ENCODE measurements at regions not wholly inside any gene's neighbourhood (a gene's known extent, or its start where the extent isn't known, plus 50 kb on each side); places are given as distances from the start of the nearest gene placed in this dataset.

DNA sequence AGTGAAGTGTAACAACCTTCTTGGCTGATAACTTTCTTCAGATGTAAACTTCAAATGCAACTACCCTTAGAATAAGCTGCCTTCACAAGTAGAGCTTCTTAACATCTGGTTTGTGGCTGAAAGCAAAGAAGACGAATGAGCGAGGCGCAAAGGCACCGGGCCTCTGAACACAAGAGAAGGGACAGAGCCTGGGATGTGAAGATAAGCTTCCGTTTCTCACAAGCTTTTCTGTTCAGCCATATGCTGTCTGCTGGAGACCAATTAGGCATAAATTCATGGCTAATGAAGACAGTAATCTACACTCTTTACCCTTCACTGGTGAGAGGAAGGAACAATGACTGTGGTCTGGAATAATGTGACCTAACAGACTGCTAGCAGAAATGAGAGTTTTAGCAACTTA, 195.2 kb downstream of the ATXN7L3B start:
- no peak overlapping the region for H2AK5ac ChIP-seq (ENCODE audit: low read length, severe bottlenecking)
- no peak overlapping the region for H4K91ac ChIP-seq (ENCODE audit: low read length)
- WGBS: 51% methylated on average over 5 of the region's 5 CpGs

DNA sequence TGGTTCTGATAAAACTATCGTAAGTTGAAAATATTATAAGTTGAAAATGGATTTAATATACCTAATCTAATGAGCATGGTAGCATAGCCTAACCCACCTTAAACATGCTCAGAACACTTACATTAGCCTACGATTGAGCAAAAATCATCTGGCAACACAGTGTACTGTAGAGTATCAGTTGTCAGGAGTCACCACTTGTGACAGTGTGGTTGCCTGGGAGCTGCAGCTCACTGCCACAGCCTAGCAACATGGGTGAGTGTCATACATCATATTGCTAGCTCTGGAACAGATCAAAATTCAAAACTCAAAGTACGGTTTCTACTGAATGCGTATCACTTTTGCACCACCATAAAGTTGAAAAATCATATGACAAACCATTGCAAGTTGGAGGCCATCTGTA, 203.5 kb downstream of the ATXN7L3B start:
- H2BK15ac ChIP-seq (ENCODE audit: low read depth, poor library complexity, severe bottlenecking): no peak overlapping the region
- H2BK5ac ChIP-seq (ENCODE audit: low read depth, low read length, poor library complexity, severe bottlenecking): no peak overlapping the region
- H3K79me1 ChIP-seq (replicated peaks; ENCODE audit: low read length, poor library complexity, severe bottlenecking): no peaks in the 10 kb centered on the region
- H3K27me3 ChIP-seq (ENCODE audit: control insufficient read depth in 1 of 2, insufficient read depth in 1 of 2, low read length in 2 of 2): no peaks in the 10 kb centered on the region
- no peak overlapping the region for H2BK120ac ChIP-seq (ENCODE audit: low read depth, low read length)
- no peak overlapping the region for H3K27ac ChIP-seq (ENCODE audit: low read length, poor library complexity, severe bottlenecking)
- H2AK5ac ChIP-seq (ENCODE audit: low read length, severe bottlenecking): no peak overlapping the region
- H4K8ac ChIP-seq (ENCODE audit: low read length): no peak overlapping the region
- no peak overlapping the region for H2AFZ ChIP-seq (ENCODE audit: low read depth, low read length)
- no peak overlapping the region for H3K4me2 ChIP-seq (ENCODE audit: low read length, poor library complexity, severe bottlenecking)
- no peak overlapping the region for H3K4ac ChIP-seq (ENCODE audit: low read depth in 1 of 2, low read length in 2 of 2)
- peaks cover 8% of the 10 kb centered on the region for H3K9me3 ChIP-seq (ENCODE audit: control insufficient read depth, low read length)
- no peak overlapping the region for H3K4me3 ChIP-seq (ENCODE audit: insufficient read depth in 1 of 2, low read depth in 1 of 2, low read length in 2 of 2)
- no peak overlapping the region for H3K18ac ChIP-seq (ENCODE audit: low read depth in 1 of 2, low read length in 2 of 2)
- DNase-seq: no peak
- WGBS: 83% methylated on average over 2 of the region's 4 CpGs
- no peak overlapping the region for H3K23ac ChIP-seq (ENCODE audit: low read length in 2 of 2)
- no peak overlapping the region for H3K14ac ChIP-seq (ENCODE audit: low read length in 2 of 2)
- no peaks in the 10 kb centered on the region for H3K4me1 ChIP-seq (ENCODE audit: control insufficient read depth, insufficient read depth, low read depth, low read length)
- no peak overlapping the region for H3K9ac ChIP-seq (ENCODE audit: low read length)
- H3K36me3 ChIP-seq (ENCODE audit: control insufficient read depth in 1 of 2, insufficient read depth in 2 of 2, low read depth in 1 of 2, low read length in 2 of 2): no peaks in the 10 kb centered on the region
- no peak overlapping the region for H4K91ac ChIP-seq (ENCODE audit: low read length)
- H2BK12ac ChIP-seq (ENCODE audit: low read length in 2 of 2): no peak overlapping the region

More for the DNA sequence above, 195.2 kb downstream of the ATXN7L3B start:
- Histone ChIP-seq H3K36me3 (ENCODE audit: control insufficient read depth in 1 of 2, insufficient read depth in 2 of 2, low read depth in 1 of 2, low read length in 2 of 2) (no peaks in the 10 kb centered on the region), H3K27ac (ENCODE audit: low read length, poor library complexity, severe bottlenecking) (no peak overlapping the region), H3K4me3 (ENCODE audit: insufficient read depth in 1 of 2, low read depth in 1 of 2, low read length in 2 of 2) (no peak overlapping the region), H3K4me1 (ENCODE audit: control insufficient read depth, insufficient read depth, low read depth, low read length) (no peaks in the 10 kb centered on the region), H2AFZ (ENCODE audit: low read depth, low read length) (no peak overlapping the region), H3K4ac (ENCODE audit: low read depth in 1 of 2, low read length in 2 of 2) (no peak overlapping the region), H2BK12ac (ENCODE audit: low read length in 2 of 2) (no peak overlapping the region), H2BK5ac (ENCODE audit: low read depth, low read length, poor library complexity, severe bottlenecking) (no peak overlapping the region), H3K18ac (ENCODE audit: low read depth in 1 of 2, low read length in 2 of 2) (no peak overlapping the region), H3K23ac (ENCODE audit: low read length in 2 of 2) (no peak overlapping the region), H3K27me3 (ENCODE audit: control insufficient read depth in 1 of 2, insufficient read depth in 1 of 2, low read length in 2 of 2) (no peaks in the 10 kb centered on the region), H2BK15ac (ENCODE audit: low read depth, poor library complexity, severe bottlenecking) (no peak overlapping the region), H4K8ac (ENCODE audit: low read length) (no peak overlapping the region), H3K4me2 (ENCODE audit: low read length, poor library complexity, severe bottlenecking) (no peak overlapping the region), H3K79me1 (replicated peaks; ENCODE audit: low read length, poor library complexity, severe bottlenecking) (no peaks in the 10 kb centered on the region), H3K9me3 (ENCODE audit: control insufficient read depth, low read length) (no peaks in the 10 kb centered on the region), H2BK120ac (ENCODE audit: low read depth, low read length) (no peak overlapping the region), H3K14ac (ENCODE audit: low read length in 2 of 2) (no peak overlapping the region), H3K9ac (ENCODE audit: low read length) (no peak overlapping the region)
- no peak for DNase-seq

DNA sequence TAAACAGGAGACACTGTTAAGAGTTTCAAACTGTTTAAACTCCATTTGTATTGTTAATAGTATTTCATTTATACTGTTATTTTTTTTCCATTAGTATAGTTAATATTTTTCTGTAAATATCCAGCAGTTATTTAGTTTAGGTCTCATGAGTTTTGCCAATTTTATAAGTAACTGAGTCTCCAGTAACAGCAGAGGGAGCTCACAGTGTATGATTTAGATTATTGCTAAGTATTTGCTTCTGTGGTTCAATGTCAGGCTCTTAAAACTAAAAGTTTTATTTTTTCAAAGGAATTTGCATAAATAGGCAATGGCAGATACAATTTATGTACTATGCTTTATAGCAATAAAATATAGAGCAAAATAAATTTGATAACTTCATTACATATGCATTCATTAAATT, 209.7 kb downstream of the ATXN7L3B start:
- Histone ChIP-seq H3K14ac (ENCODE audit: low read length in 2 of 2) (no peak overlapping the region), H3K23ac (ENCODE audit: low read length in 2 of 2) (no peak overlapping the region), H4K8ac (ENCODE audit: low read length) (no peak overlapping the region), H3K9me3 (ENCODE audit: control insufficient read depth, low read length) (no peaks in the 10 kb centered on the region), H3K18ac (ENCODE audit: low read depth in 1 of 2, low read length in 2 of 2) (no peak overlapping the region), H4K91ac (ENCODE audit: low read length) (no peak overlapping the region), H3K79me1 (replicated peaks; ENCODE audit: low read length, poor library complexity, severe bottlenecking) (no peaks in the 10 kb centered on the region), H2BK12ac (ENCODE audit: low read length in 2 of 2) (no peak overlapping the region), H3K4me1 (ENCODE audit: control insufficient read depth, insufficient read depth, low read depth, low read length) (no peaks in the 10 kb centered on the region), H3K27ac (ENCODE audit: low read length, poor library complexity, severe bottlenecking) (no peak overlapping the region), H2BK15ac (ENCODE audit: low read depth, poor library complexity, severe bottlenecking) (no peak overlapping the region), H2BK5ac (ENCODE audit: low read depth, low read length, poor library complexity, severe bottlenecking) (no peak overlapping the region), H3K4ac (ENCODE audit: low read depth in 1 of 2, low read length in 2 of 2) (no peak overlapping the region), H2BK120ac (ENCODE audit: low read depth, low read length) (no peak overlapping the region), H3K9ac (ENCODE audit: low read length) (no peak overlapping the region), H3K4me3 (ENCODE audit: insufficient read depth in 1 of 2, low read depth in 1 of 2, low read length in 2 of 2) (no peak overlapping the region), H3K27me3 (ENCODE audit: control insufficient read depth in 1 of 2, insufficient read depth in 1 of 2, low read length in 2 of 2) (no peaks in the 10 kb centered on the region), H2AK5ac (ENCODE audit: low read length, severe bottlenecking) (no peak overlapping the region), H2AFZ (ENCODE audit: low read depth, low read length) (no peak overlapping the region), H3K36me3 (ENCODE audit: control insufficient read depth in 1 of 2, insufficient read depth in 2 of 2, low read depth in 1 of 2, low read length in 2 of 2) (no peaks in the 10 kb centered on the region), H3K4me2 (ENCODE audit: low read length, poor library complexity, severe bottlenecking) (no peak overlapping the region)
- DNase-seq: no peak

DNA sequence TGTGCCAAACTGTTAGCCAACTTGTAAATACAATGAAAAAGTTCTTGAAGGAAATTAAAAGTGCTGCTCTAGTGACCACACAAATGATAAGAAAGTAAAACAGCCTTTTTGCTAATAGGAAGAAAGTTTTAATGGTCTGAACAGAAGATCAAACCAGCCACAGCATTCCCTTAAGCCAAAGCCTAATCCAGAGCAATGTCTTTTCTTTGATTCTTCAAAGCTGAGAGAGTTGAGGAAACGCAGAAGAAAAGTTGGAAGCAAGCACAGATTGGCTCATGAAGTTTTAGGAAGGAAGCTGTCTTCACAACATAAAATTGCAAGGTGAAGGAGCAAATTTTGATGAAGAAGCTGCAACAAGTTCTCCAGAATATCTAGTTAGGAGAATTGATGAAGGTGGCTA, 213.8 kb downstream of the ATXN7L3B start:
- H3K9ac ChIP-seq (ENCODE audit: low read length): no peak overlapping the region
- no peaks in the 10 kb centered on the region for H3K4me1 ChIP-seq (ENCODE audit: control insufficient read depth, insufficient read depth, low read depth, low read length)
- no peak overlapping the region for H3K18ac ChIP-seq (ENCODE audit: low read depth in 1 of 2, low read length in 2 of 2)
- no peaks in the 10 kb centered on the region for H3K36me3 ChIP-seq (ENCODE audit: control insufficient read depth in 1 of 2, insufficient read depth in 2 of 2, low read depth in 1 of 2, low read length in 2 of 2)
- no peak for DNase-seq
- no peak overlapping the region for H3K27ac ChIP-seq (ENCODE audit: low read length, poor library complexity, severe bottlenecking)
- no peaks in the 10 kb centered on the region for H3K27me3 ChIP-seq (ENCODE audit: control insufficient read depth in 1 of 2, insufficient read depth in 1 of 2, low read length in 2 of 2)
- H4K91ac ChIP-seq (ENCODE audit: low read length): no peak overlapping the region
- H4K8ac ChIP-seq (ENCODE audit: low read length): no peak overlapping the region
- H3K4me2 ChIP-seq (ENCODE audit: low read length, poor library complexity, severe bottlenecking): no peak overlapping the region
- H2AK5ac ChIP-seq (ENCODE audit: low read length, severe bottlenecking): no peak overlapping the region
- H3K23ac ChIP-seq (ENCODE audit: low read length in 2 of 2): no peak overlapping the region
- no peak overlapping the region for H2BK15ac ChIP-seq (ENCODE audit: low read depth, poor library complexity, severe bottlenecking)
- H3K4me3 ChIP-seq (ENCODE audit: insufficient read depth in 1 of 2, low read depth in 1 of 2, low read length in 2 of 2): no peak overlapping the region
- WGBS: 81% methylated on average over 1 of the region's 1 CpG
- H3K4ac ChIP-seq (ENCODE audit: low read depth in 1 of 2, low read length in 2 of 2): no peak overlapping the region
- no peak overlapping the region for H3K14ac ChIP-seq (ENCODE audit: low read length in 2 of 2)
- H3K79me1 ChIP-seq (replicated peaks; ENCODE audit: low read length, poor library complexity, severe bottlenecking): no peaks in the 10 kb centered on the region
- H3K9me3 ChIP-seq (ENCODE audit: control insufficient read depth, low read length): no peaks in the 10 kb centered on the region
- H2BK12ac ChIP-seq (ENCODE audit: low read length in 2 of 2): no peak overlapping the region
- H2BK120ac ChIP-seq (ENCODE audit: low read depth, low read length): no peak overlapping the region
- H2AFZ ChIP-seq (ENCODE audit: low read depth, low read length): no peak overlapping the region
- no peak overlapping the region for H2BK5ac ChIP-seq (ENCODE audit: low read depth, low read length, poor library complexity, severe bottlenecking)
